Loucy (cell line): ENCODE measurements at regions not wholly inside any gene's neighbourhood (a gene's known extent, or its start where the extent isn't known, plus 50 kb on each side); places are given as distances from the start of the nearest gene placed in this dataset.
"Not testable (repeated sequence)": the region's sequence is repeated elsewhere in the genome, so short reads cannot be mapped to it uniquely, and the experiment has no call there.

ENCODE experiments used
- H2AFZ ChIP-seq: fragments of 200-600 bp; sonication (generic); 2 replicates; pipeline ENCODE4 v1.6.0; 2016; ENCODE audit warnings: antibody characterized with exemption, mild to moderate bottlenecking, low read length, moderate library complexity
- H3F3A ChIP-seq: fragments of 200-600 bp; 2 replicates; pipeline ENCODE4 v1.6.0; 2016; ENCODE audit warnings: antibody characterized with exemption, low read depth, mild to moderate bottlenecking
- H3K27me3 ChIP-seq: fragments of 200-600 bp; sonication (generic); 2 replicates; pipeline ENCODE4 v1.6.1; 2014; ENCODE audit warnings: low read length, mild to moderate bottlenecking; ENCODE audit not compliant: insufficient read depth, poor library complexity, severe bottlenecking
- H3K36me3 ChIP-seq: fragments of 200-600 bp; sonication (generic); 2 replicates; pipeline ENCODE4 v1.6.1; 2016; ENCODE audit warnings: low read length; ENCODE audit not compliant: insufficient read depth
- H3K4me1 ChIP-seq: fragments of 200-600 bp; sonication (generic); 2 replicates; pipeline ENCODE4 v1.5.1; 2014; ENCODE audit warnings: low read length, mild to moderate bottlenecking; ENCODE audit not compliant: insufficient read depth, poor library complexity, severe bottlenecking
- H3K4me2 ChIP-seq: fragments of 200-600 bp; sonication (generic); 2 replicates; pipeline ENCODE4 v1.6.0; 2014; ENCODE audit warnings: antibody characterized with exemption, low read length, low read depth, mild to moderate bottlenecking; ENCODE audit not compliant: poor library complexity, severe bottlenecking
- H3K4me3 ChIP-seq: fragments of 200-600 bp; sonication (generic); 2 replicates; pipeline ENCODE4 v1.5.1; 2014; ENCODE audit warnings: low read length, mild to moderate bottlenecking, mixed read lengths; ENCODE audit not compliant: poor library complexity, severe bottlenecking
- H3K79me2 ChIP-seq: fragments of 200-600 bp; sonication (generic); 2 replicates; pipeline ENCODE4 v1.6.1; 2014; ENCODE audit warnings: low read length; ENCODE audit not compliant: insufficient read depth
- H3K9ac ChIP-seq: fragments of 200-600 bp; sonication (generic); 2 replicates; pipeline ENCODE4 v1.6.0; 2014; ENCODE audit warnings: mild to moderate bottlenecking, low read depth, low read length, moderate library complexity; ENCODE audit not compliant: poor library complexity, severe bottlenecking
- H3K9me2 ChIP-seq: fragments of 200-600 bp; sonication (generic); replicated peaks from 2 replicates; pipeline ENCODE4 v1.6.1; 2016; ENCODE audit warnings: low read depth, low read length, mixed read lengths
- H3K9me3 ChIP-seq: fragments of 200-600 bp; sonication (generic); 2 replicates; pipeline ENCODE4 v1.6.1; 2014; ENCODE audit warnings: mild to moderate bottlenecking, antibody characterized with exemption, low read length, low read depth; ENCODE audit not compliant: insufficient read depth
- H4K20me1 ChIP-seq: fragments of 200-600 bp; sonication (generic); 2 replicates; pipeline ENCODE4 v1.6.0; 2014; ENCODE audit warnings: antibody characterized with exemption, low read length, mild to moderate bottlenecking; ENCODE audit not compliant: insufficient read depth, poor library complexity, severe bottlenecking
- EZH2phosphoT487 ChIP-seq: fragments of 200-600 bp; IDR thresholded peaks from 2 replicates; pipeline ENCODE4 v1.6.1; 2018; ENCODE audit warnings: antibody characterized with exemption, mild to moderate bottlenecking, moderate library complexity, borderline replicate concordance
- TF ChIP-seq, protein P1 (sequence below): fragments of 200-600 bp; sonication (generic); conservative IDR thresholded peaks from 2 replicates; pipeline ENCODE4 v1.5.1; 2014; ENCODE audit warnings: mild to moderate bottlenecking, antibody characterized with exemption, low read length

DNA sequence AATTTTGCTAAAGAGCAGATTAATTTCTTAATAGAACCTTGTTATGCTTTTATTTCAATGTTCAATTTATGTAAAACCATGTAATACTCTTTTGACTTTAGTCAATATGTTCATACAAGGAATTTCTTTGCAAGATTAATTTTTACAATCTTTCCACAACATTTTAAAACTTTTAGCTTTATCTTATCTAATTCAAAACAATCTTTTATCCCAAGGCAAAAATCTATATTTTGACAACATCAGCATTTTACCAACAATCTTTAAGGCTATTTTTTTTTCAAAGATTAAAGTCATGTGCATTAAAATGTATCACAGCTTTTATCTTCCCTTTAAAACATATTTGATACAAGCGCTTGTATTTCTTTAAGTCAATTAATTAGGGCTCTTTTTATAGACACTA, 914.7 kb downstream of the PLOD2 start:
- no peak overlapping the region for H2AFZ ChIP-seq
- H3K9ac ChIP-seq = no peak overlapping the region
- no peaks in the 10 kb centered on the region for H3F3A ChIP-seq
- H3K36me3 ChIP-seq = no peaks in the 10 kb centered on the region
- H3K9me2 ChIP-seq = no peaks in the 10 kb centered on the region
- no peaks in the 10 kb centered on the region for H4K20me1 ChIP-seq
- TF ChIP-seq EZH2phosphoT487 = no peak
- TF ChIP-seq, protein P1, sequence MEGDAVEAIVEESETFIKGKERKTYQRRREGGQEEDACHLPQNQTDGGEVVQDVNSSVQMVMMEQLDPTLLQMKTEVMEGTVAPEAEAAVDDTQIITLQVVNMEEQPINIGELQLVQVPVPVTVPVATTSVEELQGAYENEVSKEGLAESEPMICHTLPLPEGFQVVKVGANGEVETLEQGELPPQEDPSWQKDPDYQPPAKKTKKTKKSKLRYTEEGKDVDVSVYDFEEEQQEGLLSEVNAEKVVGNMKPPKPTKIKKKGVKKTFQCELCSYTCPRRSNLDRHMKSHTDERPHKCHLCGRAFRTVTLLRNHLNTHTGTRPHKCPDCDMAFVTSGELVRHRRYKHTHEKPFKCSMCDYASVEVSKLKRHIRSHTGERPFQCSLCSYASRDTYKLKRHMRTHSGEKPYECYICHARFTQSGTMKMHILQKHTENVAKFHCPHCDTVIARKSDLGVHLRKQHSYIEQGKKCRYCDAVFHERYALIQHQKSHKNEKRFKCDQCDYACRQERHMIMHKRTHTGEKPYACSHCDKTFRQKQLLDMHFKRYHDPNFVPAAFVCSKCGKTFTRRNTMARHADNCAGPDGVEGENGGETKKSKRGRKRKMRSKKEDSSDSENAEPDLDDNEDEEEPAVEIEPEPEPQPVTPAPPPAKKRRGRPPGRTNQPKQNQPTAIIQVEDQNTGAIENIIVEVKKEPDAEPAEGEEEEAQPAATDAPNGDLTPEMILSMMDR = no peak
- no peaks in the 10 kb centered on the region for H3K4me1 ChIP-seq
- peaks cover 4% of the 10 kb centered on the region; the same call in 1 of the 2 replicates for H3K9me3 ChIP-seq
- no peak overlapping the region for H3K4me3 ChIP-seq
- H3K27me3 ChIP-seq = no peaks in the 10 kb centered on the region
- no peaks in the 10 kb centered on the region for H3K79me2 ChIP-seq
- no peak overlapping the region for H3K4me2 ChIP-seq

GRCh38 chr3:145248928-145249327, 912.1 kb downstream of the PLOD2 start:
- no peaks in the 10 kb centered on the region for H4K20me1 ChIP-seq
- no peak overlapping the region for H3K4me3 ChIP-seq
- no peaks in the 10 kb centered on the region for H3K9me2 ChIP-seq
- no peaks in the 10 kb centered on the region for H3K79me2 ChIP-seq
- no peaks in the 10 kb centered on the region for H3K36me3 ChIP-seq
- no peaks in the 10 kb centered on the region for H3F3A ChIP-seq
- no peak for TF ChIP-seq EZH2phosphoT487
- TF ChIP-seq, protein P1 = no peak
- H3K27me3 ChIP-seq = no peaks in the 10 kb centered on the region
- no peaks in the 10 kb centered on the region for H3K4me1 ChIP-seq
- H3K9me3 ChIP-seq = peaks cover 4% of the 10 kb centered on the region; the same call in 1 of the 2 replicates
- H2AFZ ChIP-seq = no peak overlapping the region
- H3K4me2 ChIP-seq = no peak overlapping the region
- H3K9ac ChIP-seq = no peak overlapping the region

GRCh38 chr3:145251311-145251710, 909.7 kb downstream of the PLOD2 start:
- Histone ChIP-seq H3K9ac (no peak overlapping the region), H3K4me3 (no peak overlapping the region), H3K4me1 (no peaks in the 10 kb centered on the region), H3K4me2 (no peak overlapping the region), H4K20me1 (no peaks in the 10 kb centered on the region), H3K9me3 (peaks cover 4% of the 10 kb centered on the region; the same call in 1 of the 2 replicates), H3F3A (no peaks in the 10 kb centered on the region), H3K9me2 (no peaks in the 10 kb centered on the region), H3K36me3 (no peaks in the 10 kb centered on the region), H3K79me2 (no peaks in the 10 kb centered on the region), H3K27me3 (no peaks in the 10 kb centered on the region), H2AFZ (no peak overlapping the region)
- TF ChIP-seq, protein P1 = no peak
- no peak for TF ChIP-seq EZH2phosphoT487

DNA sequence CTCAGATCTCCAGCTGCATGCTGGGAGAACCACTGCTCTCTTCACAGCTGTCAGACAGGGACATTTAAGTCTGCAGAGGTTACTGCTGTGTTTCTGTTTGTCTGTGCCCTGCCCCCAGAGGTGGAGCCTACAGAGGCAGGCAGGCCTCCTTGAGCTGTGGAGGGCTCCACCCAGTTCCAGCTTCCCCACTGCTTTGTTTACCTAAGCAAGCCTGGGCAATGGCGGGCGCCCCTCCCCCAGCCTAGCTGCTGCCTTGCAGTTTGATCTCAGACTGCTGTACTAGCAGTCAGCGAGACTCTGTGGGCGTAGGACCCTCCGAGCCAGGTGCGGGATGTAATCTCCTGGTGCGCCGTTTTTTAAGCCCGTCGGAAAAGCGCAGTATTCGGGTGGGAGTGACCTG, 903.0 kb downstream of the PLOD2 start:
- H3K27me3 ChIP-seq, H4K20me1 ChIP-seq, H3K4me1 ChIP-seq, H3K9ac ChIP-seq, H3K79me2 ChIP-seq, H3K9me2 ChIP-seq, H3K36me3 ChIP-seq, H3K9me3 ChIP-seq, H3K4me3 ChIP-seq, H3F3A ChIP-seq, H2AFZ ChIP-seq, H3K4me2 ChIP-seq: not testable (repeated sequence)
